Osteoblast (primary cell): ENCODE measurements at regions not wholly inside any gene's neighbourhood (a gene's known extent, or its start where the extent isn't known, plus 50 kb on each side); places are given as distances from the start of the nearest gene placed in this dataset.

Experiments
- DNase-seq: peaks from one replicate; pipeline ENCODE4 v3.0.0; 2011; ENCODE audit warnings: low spot score, mixed read lengths; ENCODE audit not compliant: insufficient read length; ENCODE audit errors: missing footprints
- H2AFZ ChIP-seq: 2 replicates; pipeline ENCODE4 v1.6.0; 2011; ENCODE audit warnings: mild to moderate bottlenecking, low read length
- H3K27ac ChIP-seq: 2 replicates; pipeline ENCODE4 v1.5.1; 2011; ENCODE audit warnings: mild to moderate bottlenecking, low read depth, low read length, moderate library complexity
- H3K27me3 ChIP-seq: 2 replicates; pipeline ENCODE4 v1.6.0; 2012; ENCODE audit warnings: mild to moderate bottlenecking, control low read depth, inconsistent platforms, low read length, moderate library complexity; ENCODE audit not compliant: insufficient read depth
- H3K36me3 ChIP-seq: 2 replicates; pipeline ENCODE4 v1.5.1; 2011; ENCODE audit warnings: mild to moderate bottlenecking, low read length, control low read depth, moderate library complexity; ENCODE audit not compliant: insufficient read depth
- H3K4me1 ChIP-seq: 2 replicates; pipeline ENCODE4 v1.5.1; 2011; ENCODE audit warnings: mild to moderate bottlenecking, low read length, control low read depth, moderate library complexity; ENCODE audit not compliant: insufficient read depth
- H3K4me2 ChIP-seq: 2 replicates; pipeline ENCODE4 v1.6.0; 2011; ENCODE audit warnings: mild to moderate bottlenecking, low read length; ENCODE audit not compliant: insufficient read depth
- H3K4me3 ChIP-seq: fragments of 200-600 bp; sonication (generic); 3 replicates; pipeline ENCODE4 v1.5.1; 2012; ENCODE audit warnings: mild to moderate bottlenecking, low read length, inconsistent platforms; ENCODE audit not compliant: insufficient read depth
- H3K79me2 ChIP-seq: 2 replicates; pipeline ENCODE4 v1.6.0; 2012; ENCODE audit warnings: mild to moderate bottlenecking, low read length, control low read depth, inconsistent platforms; ENCODE audit not compliant: insufficient read depth
- H3K9me3 ChIP-seq: 2 replicates; pipeline ENCODE4 v1.5.1; 2011; ENCODE audit warnings: low read depth, low read length, control low read depth
- H4K20me1 ChIP-seq: 2 replicates; pipeline ENCODE4 v1.6.0; 2012; ENCODE audit warnings: mild to moderate bottlenecking, low read length, control low read depth; ENCODE audit not compliant: insufficient read depth
- CTCF ChIP-seq: IDR thresholded peaks from 2 replicates; pipeline ENCODE4 v1.5.1; 2011; ENCODE audit warnings: mild to moderate bottlenecking, low read depth, low read length, moderate library complexity; ENCODE audit errors: extremely low read depth

- Histone ChIP-seq H3K4me3 (no peak overlapping the region), H3K27me3 (no peaks in the 10 kb centered on the region), H3K4me2 (no peak overlapping the region), H3K27ac (no peak overlapping the region), H3K79me2 (no peaks in the 10 kb centered on the region), H3K9me3 (no peaks in the 10 kb centered on the region), H2AFZ (no peak overlapping the region), H3K4me1 (no peaks in the 10 kb centered on the region), H4K20me1 (no peaks in the 10 kb centered on the region), H3K36me3 (no peaks in the 10 kb centered on the region)
- no peak for DNase-seq
- TF ChIP-seq CTCF, result no peak
These were observed 270.5 kb downstream of the MATN1 start for GRCh38 chr1:30452925-30453324.

GRCh38 chr1:30452170-30452569 lies 271.2 kb downstream of the MATN1 start:
- no peaks in the 10 kb centered on the region for H3K9me3 ChIP-seq
- no peak overlapping the region for H3K4me3 ChIP-seq
- H3K79me2 ChIP-seq, result no peaks in the 10 kb centered on the region
- no peaks in the 10 kb centered on the region for H4K20me1 ChIP-seq
- H3K4me1 ChIP-seq, result no peaks in the 10 kb centered on the region
- no peaks in the 10 kb centered on the region for H3K36me3 ChIP-seq
- H3K27me3 ChIP-seq, result no peaks in the 10 kb centered on the region
- DNase-seq, result no peak
- H3K27ac ChIP-seq, result no peak overlapping the region
- no peak for TF ChIP-seq CTCF
- no peak overlapping the region for H3K4me2 ChIP-seq
- no peak overlapping the region for H2AFZ ChIP-seq

GRCh38 chr1:30451532-30452125 lies 271.8 kb downstream of the MATN1 start:
- H3K4me2 ChIP-seq, result no peak overlapping the region
- no peaks in the 10 kb centered on the region for H3K9me3 ChIP-seq
- H3K79me2 ChIP-seq, result no peaks in the 10 kb centered on the region
- H3K27ac ChIP-seq, result no peak overlapping the region
- no peak overlapping the region for H3K4me3 ChIP-seq
- H2AFZ ChIP-seq, result no peak overlapping the region
- no peaks in the 10 kb centered on the region for H4K20me1 ChIP-seq
- no peaks in the 10 kb centered on the region for H3K4me1 ChIP-seq
- no peaks in the 10 kb centered on the region for H3K27me3 ChIP-seq
- TF ChIP-seq CTCF, result no peak
- H3K36me3 ChIP-seq, result no peaks in the 10 kb centered on the region
- no peak for DNase-seq

GRCh38 chr1:30450818-30451233 lies 272.6 kb downstream of the MATN1 start:
- DNase-seq, result no peak
- no peak overlapping the region for H2AFZ ChIP-seq
- no peak for TF ChIP-seq CTCF
- no peaks in the 10 kb centered on the region for H3K36me3 ChIP-seq
- no peak overlapping the region for H3K4me3 ChIP-seq
- no peak overlapping the region for H3K4me2 ChIP-seq
- no peaks in the 10 kb centered on the region for H3K4me1 ChIP-seq
- no peak overlapping the region for H3K27ac ChIP-seq
- H4K20me1 ChIP-seq, result no peaks in the 10 kb centered on the region
- H3K9me3 ChIP-seq, result no peaks in the 10 kb centered on the region
- H3K27me3 ChIP-seq, result no peaks in the 10 kb centered on the region
- no peaks in the 10 kb centered on the region for H3K79me2 ChIP-seq
